ENCODE measurements at regions not wholly inside any gene's neighbourhood (a gene's known extent, or its start where the extent isn't known, plus 50 kb on each side); places are given as distances from the start of the nearest gene placed in this dataset.

DNA sequence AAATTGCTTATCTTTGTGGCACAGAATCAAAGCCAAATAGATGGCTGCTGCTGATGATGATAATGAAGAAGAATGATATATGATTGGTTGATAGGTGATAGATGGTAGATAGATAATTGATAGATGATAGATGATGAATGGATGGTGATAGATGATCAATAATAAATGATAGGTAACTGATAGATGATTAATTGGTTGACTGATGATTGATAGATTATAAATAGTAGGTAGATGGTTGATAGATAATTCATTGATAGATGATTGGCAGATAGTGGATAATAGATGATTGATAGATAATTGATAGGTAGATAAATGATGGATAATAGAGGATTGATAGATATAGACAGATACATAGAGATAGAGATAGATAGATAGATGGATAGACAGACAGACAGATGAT lies 430.2 kb downstream of the EIPR1 start (continued):
- TF ChIP-seq MAX (IDR thresholded peaks at IDR 0.05) (no peak), HNF4G (IDR thresholded peaks at IDR 0.05) (no peak), FOXA1 (IDR thresholded peaks at IDR 0.05) (no peak)

DNA sequence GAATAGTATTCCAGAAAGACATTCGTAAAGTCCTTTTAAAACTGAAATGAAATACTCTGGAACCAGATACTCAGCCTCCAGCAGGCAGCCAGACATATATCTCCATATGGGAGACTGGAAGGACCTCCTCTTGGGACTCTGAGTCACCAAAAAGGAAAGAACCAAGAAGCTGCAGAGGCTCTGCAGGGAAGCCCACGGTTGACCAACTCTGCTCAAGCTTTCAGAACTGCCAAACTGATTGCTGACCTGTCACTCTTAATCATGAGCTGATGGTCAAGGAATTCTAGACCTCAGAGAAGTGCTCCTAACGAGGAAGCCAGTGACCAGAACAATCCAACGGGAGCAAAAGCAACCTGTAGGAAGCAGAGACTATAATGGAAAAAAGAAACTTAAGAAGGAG lies 434.7 kb downstream of the EIPR1 start:
- TF ChIP-seq RXRA (IDR thresholded peaks at IDR 0.05) = no peak
- TF ChIP-seq, protein P1, sequence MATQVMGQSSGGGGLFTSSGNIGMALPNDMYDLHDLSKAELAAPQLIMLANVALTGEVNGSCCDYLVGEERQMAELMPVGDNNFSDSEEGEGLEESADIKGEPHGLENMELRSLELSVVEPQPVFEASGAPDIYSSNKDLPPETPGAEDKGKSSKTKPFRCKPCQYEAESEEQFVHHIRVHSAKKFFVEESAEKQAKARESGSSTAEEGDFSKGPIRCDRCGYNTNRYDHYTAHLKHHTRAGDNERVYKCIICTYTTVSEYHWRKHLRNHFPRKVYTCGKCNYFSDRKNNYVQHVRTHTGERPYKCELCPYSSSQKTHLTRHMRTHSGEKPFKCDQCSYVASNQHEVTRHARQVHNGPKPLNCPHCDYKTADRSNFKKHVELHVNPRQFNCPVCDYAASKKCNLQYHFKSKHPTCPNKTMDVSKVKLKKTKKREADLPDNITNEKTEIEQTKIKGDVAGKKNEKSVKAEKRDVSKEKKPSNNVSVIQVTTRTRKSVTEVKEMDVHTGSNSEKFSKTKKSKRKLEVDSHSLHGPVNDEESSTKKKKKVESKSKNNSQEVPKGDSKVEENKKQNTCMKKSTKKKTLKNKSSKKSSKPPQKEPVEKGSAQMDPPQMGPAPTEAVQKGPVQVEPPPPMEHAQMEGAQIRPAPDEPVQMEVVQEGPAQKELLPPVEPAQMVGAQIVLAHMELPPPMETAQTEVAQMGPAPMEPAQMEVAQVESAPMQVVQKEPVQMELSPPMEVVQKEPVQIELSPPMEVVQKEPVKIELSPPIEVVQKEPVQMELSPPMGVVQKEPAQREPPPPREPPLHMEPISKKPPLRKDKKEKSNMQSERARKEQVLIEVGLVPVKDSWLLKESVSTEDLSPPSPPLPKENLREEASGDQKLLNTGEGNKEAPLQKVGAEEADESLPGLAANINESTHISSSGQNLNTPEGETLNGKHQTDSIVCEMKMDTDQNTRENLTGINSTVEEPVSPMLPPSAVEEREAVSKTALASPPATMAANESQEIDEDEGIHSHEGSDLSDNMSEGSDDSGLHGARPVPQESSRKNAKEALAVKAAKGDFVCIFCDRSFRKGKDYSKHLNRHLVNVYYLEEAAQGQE (IDR thresholded peaks at IDR 0.05) = no peak
- TF ChIP-seq, protein P2, sequence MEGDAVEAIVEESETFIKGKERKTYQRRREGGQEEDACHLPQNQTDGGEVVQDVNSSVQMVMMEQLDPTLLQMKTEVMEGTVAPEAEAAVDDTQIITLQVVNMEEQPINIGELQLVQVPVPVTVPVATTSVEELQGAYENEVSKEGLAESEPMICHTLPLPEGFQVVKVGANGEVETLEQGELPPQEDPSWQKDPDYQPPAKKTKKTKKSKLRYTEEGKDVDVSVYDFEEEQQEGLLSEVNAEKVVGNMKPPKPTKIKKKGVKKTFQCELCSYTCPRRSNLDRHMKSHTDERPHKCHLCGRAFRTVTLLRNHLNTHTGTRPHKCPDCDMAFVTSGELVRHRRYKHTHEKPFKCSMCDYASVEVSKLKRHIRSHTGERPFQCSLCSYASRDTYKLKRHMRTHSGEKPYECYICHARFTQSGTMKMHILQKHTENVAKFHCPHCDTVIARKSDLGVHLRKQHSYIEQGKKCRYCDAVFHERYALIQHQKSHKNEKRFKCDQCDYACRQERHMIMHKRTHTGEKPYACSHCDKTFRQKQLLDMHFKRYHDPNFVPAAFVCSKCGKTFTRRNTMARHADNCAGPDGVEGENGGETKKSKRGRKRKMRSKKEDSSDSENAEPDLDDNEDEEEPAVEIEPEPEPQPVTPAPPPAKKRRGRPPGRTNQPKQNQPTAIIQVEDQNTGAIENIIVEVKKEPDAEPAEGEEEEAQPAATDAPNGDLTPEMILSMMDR (IDR thresholded peaks at IDR 0.05; ENCODE audit: low read depth, low read length, missing input control) = no peak
- Histone ChIP-seq H3K4me1 (ENCODE audit: control insufficient read depth in 4 of 4, insufficient read depth in 4 of 4, low read length in 3 of 4) (no peaks in the 10 kb centered on the region), H3K9me3 (ENCODE audit: control insufficient read depth in 4 of 4, low read length in 3 of 4) (peaks cover 0 to 4% (median 1%) of the 10 kb centered on the region in 4 donors), H3K27me3 (ENCODE audit: control insufficient read depth in 4 of 4, insufficient read depth in 4 of 4, low read length in 3 of 4) (peaks cover 0 to 3% (median 2%) of the 10 kb centered on the region in 4 donors), H3K36me3 (ENCODE audit: control insufficient read depth in 4 of 4, insufficient read depth in 3 of 4, low read depth in 1 of 4, low read length in 3 of 4) (no peaks in the 10 kb centered on the region), H3K9ac (ENCODE audit: low read depth in 1 of 2, low read length in 2 of 2) (no peak overlapping the region), H3K4me3 (ENCODE audit: low read depth in 1 of 3, low read length in 3 of 3) (no peak overlapping the region), H3K27ac (ENCODE audit: low read depth in 1 of 2, low read length in 2 of 2) (no peak overlapping the region)
- WGBS = 68% methylated on average over 4 of the region's 4 CpGs
- DNase-seq (ENCODE audit: low spot score) = no peak

- no peak overlapping the region for H3K9ac ChIP-seq (ENCODE audit: low read depth in 1 of 2, low read length in 2 of 2)
- DNase-seq (ENCODE audit: low spot score) = no peak
- peaks cover 0 to 3% (median 2%) of the 10 kb centered on the region in 4 donors for H3K27me3 ChIP-seq (ENCODE audit: control insufficient read depth in 4 of 4, insufficient read depth in 4 of 4, low read length in 3 of 4)
- WGBS = 89% methylated on average over 5 of the region's 5 CpGs
- H3K4me3 ChIP-seq (ENCODE audit: low read depth in 1 of 3, low read length in 3 of 3) = no peak overlapping the region
- peaks cover 0 to 4% (median 1%) of the 10 kb centered on the region in 4 donors for H3K9me3 ChIP-seq (ENCODE audit: control insufficient read depth in 4 of 4, low read length in 3 of 4)
- H3K4me1 ChIP-seq (ENCODE audit: control insufficient read depth in 4 of 4, insufficient read depth in 4 of 4, low read length in 3 of 4) = no peaks in the 10 kb centered on the region
- TF ChIP-seq EGR1 (IDR thresholded peaks at IDR 0.05; ENCODE audit: low read depth in 2 of 2) (no peak), HNF4A (conservative IDR thresholded peaks at IDR 0.05) (no peak), YY1 (IDR thresholded peaks at IDR 0.05) (no peak), MAX (IDR thresholded peaks at IDR 0.05) (no peak), NR2F2 (IDR thresholded peaks at IDR 0.05) (no peak), FOXA2 (IDR thresholded peaks at IDR 0.05) (no peak), TAF1 (conservative IDR thresholded peaks at IDR 0.05) (no peak)
- no peak overlapping the region for H3K27ac ChIP-seq (ENCODE audit: low read depth in 1 of 2, low read length in 2 of 2)
- no peaks in the 10 kb centered on the region for H3K36me3 ChIP-seq (ENCODE audit: control insufficient read depth in 4 of 4, insufficient read depth in 3 of 4, low read depth in 1 of 4, low read length in 3 of 4)
These were observed 435.4 kb downstream of the EIPR1 start for GRCh38 chr2:2942225-2942624.

All from liver (tissue), 8 donors.